ENCODE measurements at regions not wholly inside any gene's neighbourhood (a gene's known extent, or its start where the extent isn't known, plus 50 kb on each side); places are given as distances from the start of the nearest gene placed in this dataset.
A peak's percentile ranks its signal among the peaks of the same experiment; 100 is the strongest.

DNA sequence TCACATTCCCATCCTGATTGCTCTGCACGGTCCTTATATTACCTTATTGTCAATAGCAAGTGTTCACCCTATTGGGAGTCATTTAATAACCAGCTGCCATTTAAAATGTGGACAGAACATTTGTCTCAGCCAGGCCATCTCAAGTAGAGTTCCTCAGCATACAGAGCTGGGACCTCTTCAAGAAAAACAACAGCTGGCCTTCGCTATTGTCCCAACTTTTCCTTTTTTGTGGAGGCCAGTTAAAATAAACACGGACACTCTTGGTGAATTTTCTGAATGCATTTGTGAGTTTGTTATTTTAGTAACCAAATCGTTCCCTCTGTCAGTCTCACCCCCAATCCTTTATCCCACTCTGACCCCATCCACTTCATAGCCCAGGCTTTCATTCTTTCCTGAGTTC lies 395.3 kb upstream of the PITX2 start:
- peak in 1 of 6 donors; percentile 13 for DNase-seq (ENCODE audit: low read depth in 4 of 6, low spot score in 6 of 6)

DNA sequence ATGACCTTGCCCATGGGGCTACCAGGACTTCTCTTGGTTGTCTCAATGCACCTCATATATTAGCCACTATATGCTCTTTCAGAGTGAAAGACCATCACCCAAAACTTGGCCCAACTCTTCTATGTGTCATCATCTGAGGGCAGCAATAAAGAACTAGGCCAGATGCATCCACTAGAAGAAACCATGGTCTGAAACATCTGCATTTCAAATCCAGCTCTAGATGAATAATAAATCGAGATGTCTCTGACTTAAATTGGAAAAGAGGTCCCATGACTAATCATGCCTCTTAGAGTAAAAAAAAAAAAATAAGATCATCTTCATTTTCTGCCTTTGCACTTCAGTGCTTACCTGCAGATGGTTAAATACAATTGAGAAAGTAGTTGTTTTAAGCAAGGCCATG lies 397.6 kb upstream of the PITX2 start:
- Histone ChIP-seq H3K4me3 (ENCODE audit: low read depth, low read length) (no peak overlapping the region), H3K36me3 (ENCODE audit: control insufficient read depth, insufficient read depth, low read length) (no peaks in the 10 kb centered on the region), H3K27ac (ENCODE audit: low read depth, low read length) (no peak overlapping the region), H3K4me1 (ENCODE audit: control insufficient read depth, insufficient read depth, low read length) (no peaks in the 10 kb centered on the region), H3K27me3 (ENCODE audit: control insufficient read depth, insufficient read depth, low read length) (no peaks in the 10 kb centered on the region), H3K9me3 (ENCODE audit: control insufficient read depth, insufficient read depth, low read length) (no peaks in the 10 kb centered on the region)
- no peak for DNase-seq (ENCODE audit: low read depth in 4 of 6, low spot score in 6 of 6)
- no CpG with 5 or more reads among the region's 1 CpG for WGBS (ENCODE audit: insufficient coverage)

More for the DNA sequence above, 395.3 kb upstream of the PITX2 start:
- H3K4me3 ChIP-seq (ENCODE audit: low read depth, low read length): no peak overlapping the region
- H3K4me1 ChIP-seq (ENCODE audit: control insufficient read depth, insufficient read depth, low read length): no peaks in the 10 kb centered on the region
- H3K27me3 ChIP-seq (ENCODE audit: control insufficient read depth, insufficient read depth, low read length): no peaks in the 10 kb centered on the region
- H3K27ac ChIP-seq (ENCODE audit: low read depth, low read length): no peak overlapping the region
- no peaks in the 10 kb centered on the region for H3K36me3 ChIP-seq (ENCODE audit: control insufficient read depth, insufficient read depth, low read length)
- WGBS (ENCODE audit: insufficient coverage): 33% methylated on average over 1 of the region's 4 CpGs
- H3K9me3 ChIP-seq (ENCODE audit: control insufficient read depth, insufficient read depth, low read length): no peaks in the 10 kb centered on the region

DNA sequence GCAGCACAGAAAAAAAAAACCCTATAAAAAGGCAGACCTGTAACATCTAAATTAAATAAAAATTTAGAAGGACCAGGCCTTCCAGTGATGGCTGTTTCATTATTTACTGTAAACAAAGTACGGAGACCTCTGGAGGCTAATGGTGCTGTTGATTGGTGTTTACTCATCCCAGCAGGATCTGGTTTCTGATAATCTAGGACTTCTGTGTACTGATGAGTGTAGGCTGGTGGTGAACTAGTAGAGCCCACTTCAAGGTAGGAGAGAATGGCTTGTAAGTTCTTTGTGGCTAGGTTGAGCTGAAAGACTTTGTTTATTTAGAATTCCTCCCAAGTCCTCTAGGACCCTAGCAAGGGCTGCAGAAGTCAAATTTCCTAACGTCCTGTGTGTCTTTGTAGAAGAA lies 398.1 kb upstream of the PITX2 start:
- no peaks in the 10 kb centered on the region for H3K27me3 ChIP-seq (ENCODE audit: control insufficient read depth, insufficient read depth, low read length)

DNA sequence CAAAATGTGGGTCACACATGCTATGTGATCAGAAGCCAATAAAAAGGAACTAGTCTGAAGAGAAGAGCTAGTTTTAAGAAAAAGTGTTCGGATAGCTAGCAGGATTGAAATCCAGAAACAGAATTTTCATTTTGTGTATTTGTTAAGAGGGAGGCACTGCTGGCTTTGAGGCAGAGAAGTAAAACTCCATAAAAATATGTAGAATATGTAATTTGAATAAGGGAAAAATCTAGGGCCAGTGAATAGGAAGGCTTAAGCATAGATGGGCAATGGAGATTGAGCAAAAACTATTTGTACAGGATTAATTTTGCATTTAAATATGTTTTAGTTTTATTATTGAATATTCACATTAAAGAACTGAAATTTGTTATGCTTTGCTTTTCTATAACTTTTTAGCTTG lies 399.9 kb upstream of the PITX2 start:
- no peaks in the 10 kb centered on the region for H3K9me3 ChIP-seq (ENCODE audit: control insufficient read depth, insufficient read depth, low read length)
- no peaks in the 10 kb centered on the region for H3K27me3 ChIP-seq (ENCODE audit: control insufficient read depth, insufficient read depth, low read length)
- no peak overlapping the region for H3K27ac ChIP-seq (ENCODE audit: low read depth, low read length)
- H3K4me3 ChIP-seq (ENCODE audit: low read depth, low read length): no peak overlapping the region
- no CpG with 5 or more reads among the region's 1 CpG for WGBS (ENCODE audit: insufficient coverage)
- no peaks in the 10 kb centered on the region for H3K4me1 ChIP-seq (ENCODE audit: control insufficient read depth, insufficient read depth, low read length)
- no peak for DNase-seq (ENCODE audit: low read depth in 4 of 6, low spot score in 6 of 6)
- H3K36me3 ChIP-seq (ENCODE audit: control insufficient read depth, insufficient read depth, low read length): no peaks in the 10 kb centered on the region

More for the DNA sequence above, 398.1 kb upstream of the PITX2 start:
- H3K9me3 ChIP-seq (ENCODE audit: control insufficient read depth, insufficient read depth, low read length): no peaks in the 10 kb centered on the region
- H3K27ac ChIP-seq (ENCODE audit: low read depth, low read length): no peak overlapping the region
- no peaks in the 10 kb centered on the region for H3K36me3 ChIP-seq (ENCODE audit: control insufficient read depth, insufficient read depth, low read length)
- no peak overlapping the region for H3K4me3 ChIP-seq (ENCODE audit: low read depth, low read length)
- H3K4me1 ChIP-seq (ENCODE audit: control insufficient read depth, insufficient read depth, low read length): no peaks in the 10 kb centered on the region
- no peak for DNase-seq (ENCODE audit: low read depth in 4 of 6, low spot score in 6 of 6)
- WGBS (ENCODE audit: insufficient coverage): 71% methylated on average over 1 of the region's 2 CpGs

DNA sequence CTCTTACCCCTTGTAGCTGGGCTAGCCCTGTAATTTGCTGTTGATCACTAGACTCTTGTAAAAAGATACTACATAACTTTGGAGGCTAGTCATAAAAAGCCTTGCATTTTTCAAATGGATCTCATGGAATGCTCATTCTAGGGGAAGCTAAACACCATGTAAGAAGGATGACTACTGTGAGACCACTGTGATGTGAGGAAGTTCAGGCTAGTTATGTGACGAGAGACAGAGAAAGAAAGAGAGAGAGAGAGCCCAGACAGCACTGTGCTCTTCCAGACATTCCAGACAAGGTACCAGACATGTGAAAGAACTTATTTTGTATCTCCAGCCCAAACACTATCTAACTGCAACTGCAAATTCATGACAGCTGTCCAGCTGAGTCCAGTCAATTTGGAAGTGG lies 404.6 kb upstream of the PITX2 start:
- Histone ChIP-seq H3K4me1 (ENCODE audit: control insufficient read depth, insufficient read depth, low read length) (no peaks in the 10 kb centered on the region), H3K9me3 (ENCODE audit: control insufficient read depth, insufficient read depth, low read length) (no peaks in the 10 kb centered on the region), H3K4me3 (ENCODE audit: low read depth, low read length) (no peak overlapping the region), H3K27me3 (ENCODE audit: control insufficient read depth, insufficient read depth, low read length) (no peaks in the 10 kb centered on the region), H3K27ac (ENCODE audit: low read depth, low read length) (no peak overlapping the region), H3K36me3 (ENCODE audit: control insufficient read depth, insufficient read depth, low read length) (no peaks in the 10 kb centered on the region)
- DNase-seq (ENCODE audit: low read depth in 4 of 6, low spot score in 6 of 6): no peak
- no CpG with 5 or more reads among the region's 1 CpG for WGBS (ENCODE audit: insufficient coverage)

DNA sequence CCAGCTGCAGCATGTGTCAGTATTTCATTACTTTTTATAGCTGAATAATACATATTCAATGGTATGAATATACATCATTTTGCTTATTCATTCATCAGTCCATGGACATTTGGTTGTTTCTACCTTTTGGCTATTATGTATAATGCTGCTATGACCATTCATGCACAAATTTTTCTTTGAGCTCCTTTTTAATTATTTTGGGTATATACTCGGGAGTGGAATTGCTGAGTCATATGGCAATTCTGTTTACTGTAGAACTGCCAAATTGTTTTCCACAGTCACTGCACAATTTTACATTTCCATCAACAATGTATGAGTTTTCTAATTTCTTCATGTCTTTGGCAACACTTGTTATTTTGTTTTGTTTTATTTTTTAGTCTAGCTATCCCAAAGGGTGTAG lies 405.9 kb upstream of the PITX2 start:
- Histone ChIP-seq H3K9me3 (ENCODE audit: control insufficient read depth, insufficient read depth, low read length) (no peaks in the 10 kb centered on the region), H3K27ac (ENCODE audit: low read depth, low read length) (no peak overlapping the region), H3K36me3 (ENCODE audit: control insufficient read depth, insufficient read depth, low read length) (no peaks in the 10 kb centered on the region), H3K4me3 (ENCODE audit: low read depth, low read length) (no peak overlapping the region), H3K4me1 (ENCODE audit: control insufficient read depth, insufficient read depth, low read length) (no peaks in the 10 kb centered on the region), H3K27me3 (ENCODE audit: control insufficient read depth, insufficient read depth, low read length) (no peaks in the 10 kb centered on the region)
- DNase-seq (ENCODE audit: low read depth in 4 of 6, low spot score in 6 of 6): no peak
- WGBS (ENCODE audit: insufficient coverage): no CpG with 5 or more reads among the region's 1 CpG

DNA sequence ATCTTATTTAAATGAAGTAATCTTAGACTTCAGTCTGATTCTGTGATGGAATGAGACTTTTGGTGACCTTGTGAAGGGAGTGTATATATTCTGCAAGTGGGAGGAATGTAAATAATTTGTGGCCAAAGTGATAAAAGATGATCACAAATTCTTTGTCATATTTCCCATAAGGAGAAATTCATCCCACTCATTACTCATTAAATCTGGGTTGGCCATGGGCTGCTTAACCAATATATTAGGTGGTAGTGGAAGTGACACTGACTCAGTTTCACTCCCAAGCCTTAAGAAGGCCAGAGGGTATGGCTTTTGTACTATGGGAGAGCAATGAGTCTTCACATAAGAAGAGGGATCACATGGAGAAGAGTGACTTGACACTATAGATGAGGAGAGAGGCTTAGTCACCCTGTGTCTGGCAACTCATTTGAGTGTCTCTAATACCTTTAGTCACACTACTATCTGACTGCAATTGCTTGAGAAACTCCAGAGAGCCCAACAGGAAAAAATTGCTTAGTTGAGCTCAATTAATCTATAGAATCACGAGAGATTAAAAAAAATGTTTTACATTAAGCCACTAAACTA lies 408.2 kb upstream of the PITX2 start:
- no peaks in the 10 kb centered on the region for H3K4me1 ChIP-seq (ENCODE audit: control insufficient read depth, insufficient read depth, low read length)
- H3K4me3 ChIP-seq (ENCODE audit: low read depth, low read length): no peak overlapping the region
- H3K9me3 ChIP-seq (ENCODE audit: control insufficient read depth, insufficient read depth, low read length): no peaks in the 10 kb centered on the region
- no peak overlapping the region for H3K27ac ChIP-seq (ENCODE audit: low read depth, low read length)
- no peak for DNase-seq (ENCODE audit: low read depth in 4 of 6, low spot score in 6 of 6)
- no CpG with 5 or more reads among the region's 1 CpG for WGBS (ENCODE audit: insufficient coverage)
- H3K27me3 ChIP-seq (ENCODE audit: control insufficient read depth, insufficient read depth, low read length): no peaks in the 10 kb centered on the region
- H3K36me3 ChIP-seq (ENCODE audit: control insufficient read depth, insufficient read depth, low read length): no peaks in the 10 kb centered on the region

DNA sequence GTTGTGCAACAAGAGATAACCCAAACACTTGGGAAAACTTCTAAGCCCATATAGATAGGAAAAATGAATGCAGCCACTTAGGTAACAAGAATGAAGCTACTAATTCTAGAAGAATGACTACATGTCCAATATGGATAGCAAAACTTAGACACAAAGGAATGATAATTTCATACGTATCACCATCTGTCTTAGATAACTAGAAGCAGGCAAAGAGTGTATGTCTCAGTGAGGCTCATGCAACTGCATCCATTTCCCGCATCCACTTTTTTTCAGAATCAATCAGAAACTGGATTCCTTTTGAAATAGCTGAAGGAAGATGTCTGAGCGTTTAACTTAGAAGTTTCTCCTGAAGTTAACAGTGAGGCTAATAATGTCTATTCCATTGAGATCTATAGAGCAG lies 408.7 kb upstream of the PITX2 start:
- Histone ChIP-seq H3K27ac (ENCODE audit: low read depth, low read length) (no peak overlapping the region), H3K4me1 (ENCODE audit: control insufficient read depth, insufficient read depth, low read length) (no peaks in the 10 kb centered on the region), H3K9me3 (ENCODE audit: control insufficient read depth, insufficient read depth, low read length) (no peaks in the 10 kb centered on the region), H3K36me3 (ENCODE audit: control insufficient read depth, insufficient read depth, low read length) (no peaks in the 10 kb centered on the region), H3K27me3 (ENCODE audit: control insufficient read depth, insufficient read depth, low read length) (no peaks in the 10 kb centered on the region), H3K4me3 (ENCODE audit: low read depth, low read length) (no peak overlapping the region)
- DNase-seq (ENCODE audit: low read depth in 4 of 6, low spot score in 6 of 6): no peak
- WGBS (ENCODE audit: insufficient coverage): 83% methylated on average over 1 of the region's 3 CpGs

DNA sequence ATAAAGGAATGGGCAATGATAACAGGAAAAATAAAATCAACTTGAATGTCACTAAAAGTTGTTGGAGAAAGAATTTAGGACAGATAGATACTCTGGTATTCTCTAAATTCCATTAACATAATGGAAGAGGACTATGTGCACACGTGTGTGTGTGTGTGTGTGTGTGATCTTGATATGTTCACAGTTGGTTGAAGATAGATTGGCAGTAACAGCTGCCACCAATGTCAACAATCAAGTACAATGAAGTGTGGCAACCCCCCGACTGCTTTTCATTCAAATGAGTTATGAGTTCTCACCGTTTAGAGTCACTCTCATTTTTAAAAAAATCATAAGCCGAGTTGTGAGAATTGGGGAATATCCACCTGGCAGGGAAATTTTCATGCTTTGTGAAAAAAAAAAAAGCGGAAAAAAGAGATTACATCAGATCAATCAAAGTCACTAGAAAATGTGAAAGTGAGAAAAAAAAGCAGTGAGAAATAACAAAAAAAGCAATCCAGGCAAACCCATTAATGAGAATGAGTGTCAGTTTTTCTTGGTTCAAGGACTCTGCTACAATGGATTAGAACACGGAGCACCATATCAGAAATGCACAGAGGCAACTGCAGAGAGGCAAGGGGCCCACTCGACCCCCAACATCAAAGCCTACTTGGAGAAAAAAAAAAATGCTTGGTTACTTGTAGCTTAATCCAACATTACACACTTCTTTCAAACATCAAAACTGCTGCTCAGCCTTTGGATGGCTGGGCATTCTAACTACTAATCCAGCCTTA lies 414.9 kb upstream of the PITX2 start:
- Histone ChIP-seq H3K36me3 (ENCODE audit: control insufficient read depth, insufficient read depth, low read length) (no peaks in the 10 kb centered on the region), H3K27me3 (ENCODE audit: control insufficient read depth, insufficient read depth, low read length) (no peaks in the 10 kb centered on the region), H3K4me3 (ENCODE audit: low read depth, low read length) (no peak overlapping the region), H3K4me1 (ENCODE audit: control insufficient read depth, insufficient read depth, low read length) (no peaks in the 10 kb centered on the region), H3K27ac (ENCODE audit: low read depth, low read length) (no peak overlapping the region), H3K9me3 (ENCODE audit: control insufficient read depth, insufficient read depth, low read length) (no peaks in the 10 kb centered on the region)
- no CpG with 5 or more reads among the region's 7 CpGs for WGBS (ENCODE audit: insufficient coverage)
- DNase-seq (ENCODE audit: low read depth in 4 of 6, low spot score in 6 of 6): peak in 1 of 6 donors; percentile 11

DNA sequence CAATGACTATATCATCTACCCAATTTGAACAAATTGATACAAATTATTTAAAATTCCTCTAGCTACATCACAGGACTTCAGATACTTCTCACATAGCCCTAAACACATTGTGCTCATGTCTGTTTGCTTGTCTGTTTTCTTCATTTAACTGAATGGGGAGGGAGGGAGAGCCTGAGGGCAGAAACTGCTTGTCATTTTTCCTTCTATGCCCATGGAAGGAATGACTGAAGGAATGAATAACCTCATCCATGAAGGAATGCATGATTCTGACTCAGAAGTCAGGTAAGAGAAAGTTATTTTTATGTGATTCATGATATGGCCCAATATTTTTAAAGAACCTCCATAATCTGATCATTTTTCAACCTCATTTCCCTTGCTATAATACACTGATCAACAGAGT lies 418.0 kb upstream of the PITX2 start:
- Histone ChIP-seq H3K4me3 (ENCODE audit: low read depth, low read length) (no peak overlapping the region), H3K4me1 (ENCODE audit: control insufficient read depth, insufficient read depth, low read length) (no peaks in the 10 kb centered on the region), H3K27me3 (ENCODE audit: control insufficient read depth, insufficient read depth, low read length) (no peaks in the 10 kb centered on the region), H3K27ac (ENCODE audit: low read depth, low read length) (no peak overlapping the region), H3K36me3 (ENCODE audit: control insufficient read depth, insufficient read depth, low read length) (no peaks in the 10 kb centered on the region), H3K9me3 (ENCODE audit: control insufficient read depth, insufficient read depth, low read length) (no peaks in the 10 kb centered on the region)
- no peak for DNase-seq (ENCODE audit: low read depth in 4 of 6, low spot score in 6 of 6)
